ENCODE measurements at regions not wholly inside any gene's neighbourhood (a gene's known extent, or its start where the extent isn't known, plus 50 kb on each side); places are given as distances from the start of the nearest gene placed in this dataset.

DNA sequence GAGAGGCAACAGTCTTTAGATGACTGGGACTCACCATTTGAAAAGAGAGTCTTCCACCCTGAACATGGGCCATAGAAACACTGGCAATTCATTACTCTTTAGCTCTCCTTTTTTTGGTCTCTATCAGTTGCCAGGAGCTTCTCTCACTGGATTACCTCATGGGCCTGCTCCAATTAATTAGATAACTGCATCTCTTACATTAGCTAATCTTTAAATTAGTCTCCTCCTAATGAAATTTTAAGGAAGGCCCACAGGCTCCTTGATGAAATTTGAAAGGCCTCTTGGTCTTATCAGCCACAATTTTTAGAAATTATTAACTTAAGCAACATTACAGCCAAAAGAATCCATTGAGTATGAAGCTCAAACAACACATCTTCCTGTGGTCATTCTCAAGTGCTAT is 184.4 kb downstream of the UNC5CL start:
- TF ChIP-seq, protein P1, sequence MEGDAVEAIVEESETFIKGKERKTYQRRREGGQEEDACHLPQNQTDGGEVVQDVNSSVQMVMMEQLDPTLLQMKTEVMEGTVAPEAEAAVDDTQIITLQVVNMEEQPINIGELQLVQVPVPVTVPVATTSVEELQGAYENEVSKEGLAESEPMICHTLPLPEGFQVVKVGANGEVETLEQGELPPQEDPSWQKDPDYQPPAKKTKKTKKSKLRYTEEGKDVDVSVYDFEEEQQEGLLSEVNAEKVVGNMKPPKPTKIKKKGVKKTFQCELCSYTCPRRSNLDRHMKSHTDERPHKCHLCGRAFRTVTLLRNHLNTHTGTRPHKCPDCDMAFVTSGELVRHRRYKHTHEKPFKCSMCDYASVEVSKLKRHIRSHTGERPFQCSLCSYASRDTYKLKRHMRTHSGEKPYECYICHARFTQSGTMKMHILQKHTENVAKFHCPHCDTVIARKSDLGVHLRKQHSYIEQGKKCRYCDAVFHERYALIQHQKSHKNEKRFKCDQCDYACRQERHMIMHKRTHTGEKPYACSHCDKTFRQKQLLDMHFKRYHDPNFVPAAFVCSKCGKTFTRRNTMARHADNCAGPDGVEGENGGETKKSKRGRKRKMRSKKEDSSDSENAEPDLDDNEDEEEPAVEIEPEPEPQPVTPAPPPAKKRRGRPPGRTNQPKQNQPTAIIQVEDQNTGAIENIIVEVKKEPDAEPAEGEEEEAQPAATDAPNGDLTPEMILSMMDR (IDR thresholded peaks at IDR 0.05): no peak
- TF ChIP-seq, protein P2, sequence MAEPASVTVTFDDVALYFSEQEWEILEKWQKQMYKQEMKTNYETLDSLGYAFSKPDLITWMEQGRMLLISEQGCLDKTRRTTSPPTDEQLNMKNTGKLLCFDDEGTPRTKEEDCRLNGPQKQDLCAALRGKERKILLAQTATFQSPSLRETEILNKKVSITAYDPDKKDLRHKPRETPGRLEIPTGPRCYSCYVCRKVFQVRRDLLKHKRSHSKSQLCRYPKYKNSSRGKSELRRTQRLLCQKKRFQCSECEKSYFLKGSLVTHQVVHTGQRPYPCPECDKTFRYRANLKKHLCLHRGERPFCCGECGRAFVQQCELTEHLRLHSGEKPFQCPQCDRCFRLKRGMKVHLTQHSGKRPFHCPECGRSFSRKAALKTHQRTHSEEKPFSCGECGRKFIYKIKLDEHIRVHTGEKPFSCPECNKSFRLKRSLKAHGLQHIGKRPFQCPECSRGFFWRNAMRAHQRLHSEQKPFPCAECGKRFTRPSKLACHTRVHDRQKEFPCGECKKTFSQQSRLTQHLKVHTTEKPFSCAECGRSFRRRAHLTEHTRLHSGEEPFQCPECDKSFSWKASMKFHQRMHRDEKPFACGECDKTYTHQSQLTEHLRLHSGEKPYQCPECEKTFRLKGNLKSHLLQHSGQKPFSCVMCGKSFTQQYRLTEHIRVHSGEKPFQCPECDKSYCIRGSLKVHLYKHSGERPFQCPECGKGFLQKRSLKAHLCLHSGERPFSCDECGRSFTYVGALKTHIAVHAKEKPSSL (CRISPR knock-in tag; conservative IDR thresholded peaks at IDR 0.05): no peak
- TF ChIP-seq FOXK1 (CRISPR knock-in tag; IDR thresholded peaks at IDR 0.05): no peak
- TF ChIP-seq FOXP1 (CRISPR knock-in tag; IDR thresholded peaks at IDR 0.05; ENCODE audit: borderline replicate concordance): no peak
- TF ChIP-seq ZNF263 (CRISPR knock-in tag; IDR thresholded peaks at IDR 0.05; ENCODE audit: low read depth): no peak
- TF ChIP-seq EMX1 (CRISPR knock-in tag; IDR thresholded peaks at IDR 0.05): no peak
- TF ChIP-seq ESRRA (CRISPR knock-in tag; IDR thresholded peaks at IDR 0.05; ENCODE audit: borderline replicate concordance): no peak
- TF ChIP-seq ETV6 (CRISPR knock-in tag; IDR thresholded peaks at IDR 0.05): no peak
- TF ChIP-seq, protein P3, sequence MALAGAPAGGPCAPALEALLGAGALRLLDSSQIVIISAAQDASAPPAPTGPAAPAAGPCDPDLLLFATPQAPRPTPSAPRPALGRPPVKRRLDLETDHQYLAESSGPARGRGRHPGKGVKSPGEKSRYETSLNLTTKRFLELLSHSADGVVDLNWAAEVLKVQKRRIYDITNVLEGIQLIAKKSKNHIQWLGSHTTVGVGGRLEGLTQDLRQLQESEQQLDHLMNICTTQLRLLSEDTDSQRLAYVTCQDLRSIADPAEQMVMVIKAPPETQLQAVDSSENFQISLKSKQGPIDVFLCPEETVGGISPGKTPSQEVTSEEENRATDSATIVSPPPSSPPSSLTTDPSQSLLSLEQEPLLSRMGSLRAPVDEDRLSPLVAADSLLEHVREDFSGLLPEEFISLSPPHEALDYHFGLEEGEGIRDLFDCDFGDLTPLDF (CRISPR knock-in tag; IDR thresholded peaks at IDR 0.05): no peak
- TF ChIP-seq IRF2 (CRISPR knock-in tag; IDR thresholded peaks at IDR 0.05; ENCODE audit: borderline replicate concordance, low read depth): no peak
- TF ChIP-seq RELA (CRISPR knock-in tag; IDR thresholded peaks at IDR 0.05; ENCODE audit: borderline replicate concordance): no peak
- TF ChIP-seq, protein P4, sequence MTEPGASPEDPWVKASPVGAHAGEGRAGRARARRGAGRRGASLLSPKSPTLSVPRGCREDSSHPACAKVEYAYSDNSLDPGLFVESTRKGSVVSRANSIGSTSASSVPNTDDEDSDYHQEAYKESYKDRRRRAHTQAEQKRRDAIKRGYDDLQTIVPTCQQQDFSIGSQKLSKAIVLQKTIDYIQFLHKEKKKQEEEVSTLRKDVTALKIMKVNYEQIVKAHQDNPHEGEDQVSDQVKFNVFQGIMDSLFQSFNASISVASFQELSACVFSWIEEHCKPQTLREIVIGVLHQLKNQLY (CRISPR knock-in tag; IDR thresholded peaks at IDR 0.05): no peak
- no peak for TF ChIP-seq KAT7 (CRISPR knock-in tag; IDR thresholded peaks at IDR 0.05; ENCODE audit: borderline replicate concordance)
